ENCODE measurements at regions not wholly inside any gene's neighbourhood (a gene's known extent, or its start where the extent isn't known, plus 50 kb on each side); places are given as distances from the start of the nearest gene placed in this dataset.

DNA sequence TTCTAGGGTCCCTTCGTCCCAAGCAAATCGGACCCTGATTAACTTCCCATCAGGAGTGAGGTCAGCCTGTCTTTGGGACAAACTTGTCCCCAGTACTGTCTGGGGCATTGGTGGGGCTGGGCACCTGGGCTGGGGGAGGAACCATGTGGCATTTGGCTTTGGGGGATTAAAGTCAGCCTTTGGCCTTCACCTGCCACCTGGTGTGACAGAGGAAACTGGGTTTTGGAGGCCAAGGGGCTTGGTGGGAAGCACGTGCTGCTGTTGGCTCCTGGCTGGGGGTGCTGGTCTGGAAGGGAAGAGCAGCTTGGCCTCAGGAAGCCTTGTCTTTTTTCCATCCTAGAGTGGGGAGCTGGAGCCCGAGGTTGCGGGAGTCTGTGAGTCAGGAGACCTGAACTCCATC, 78.4 kb upstream of the NECTIN1 start (continued):
- TF ChIP-seq MZF1 (CRISPR knock-in tag; IDR thresholded peaks at IDR 0.05; ENCODE audit: borderline replicate concordance) (no peak), MAFF (IDR thresholded peaks at IDR 0.05; ENCODE audit: low read depth, low read length) (no peak), ZFAT (CRISPR knock-in tag; conservative IDR thresholded peaks at IDR 0.05) (no peak)
- TF ChIP-seq, protein P1, sequence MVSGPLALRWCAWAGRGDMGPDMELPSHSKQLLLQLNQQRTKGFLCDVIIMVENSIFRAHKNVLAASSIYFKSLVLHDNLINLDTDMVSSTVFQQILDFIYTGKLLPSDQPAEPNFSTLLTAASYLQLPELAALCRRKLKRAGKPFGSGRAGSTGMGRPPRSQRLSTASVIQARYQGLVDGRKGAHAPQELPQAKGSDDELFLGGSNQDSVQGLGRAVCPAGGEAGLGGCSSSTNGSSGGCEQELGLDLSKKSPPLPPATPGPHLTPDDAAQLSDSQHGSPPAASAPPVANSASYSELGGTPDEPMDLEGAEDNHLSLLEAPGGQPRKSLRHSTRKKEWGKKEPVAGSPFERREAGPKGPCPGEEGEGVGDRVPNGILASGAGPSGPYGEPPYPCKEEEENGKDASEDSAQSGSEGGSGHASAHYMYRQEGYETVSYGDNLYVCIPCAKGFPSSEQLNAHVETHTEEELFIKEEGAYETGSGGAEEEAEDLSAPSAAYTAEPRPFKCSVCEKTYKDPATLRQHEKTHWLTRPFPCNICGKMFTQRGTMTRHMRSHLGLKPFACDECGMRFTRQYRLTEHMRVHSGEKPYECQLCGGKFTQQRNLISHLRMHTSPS (CRISPR knock-in tag; IDR thresholded peaks at IDR 0.05; ENCODE audit: low read depth): no peak

DNA sequence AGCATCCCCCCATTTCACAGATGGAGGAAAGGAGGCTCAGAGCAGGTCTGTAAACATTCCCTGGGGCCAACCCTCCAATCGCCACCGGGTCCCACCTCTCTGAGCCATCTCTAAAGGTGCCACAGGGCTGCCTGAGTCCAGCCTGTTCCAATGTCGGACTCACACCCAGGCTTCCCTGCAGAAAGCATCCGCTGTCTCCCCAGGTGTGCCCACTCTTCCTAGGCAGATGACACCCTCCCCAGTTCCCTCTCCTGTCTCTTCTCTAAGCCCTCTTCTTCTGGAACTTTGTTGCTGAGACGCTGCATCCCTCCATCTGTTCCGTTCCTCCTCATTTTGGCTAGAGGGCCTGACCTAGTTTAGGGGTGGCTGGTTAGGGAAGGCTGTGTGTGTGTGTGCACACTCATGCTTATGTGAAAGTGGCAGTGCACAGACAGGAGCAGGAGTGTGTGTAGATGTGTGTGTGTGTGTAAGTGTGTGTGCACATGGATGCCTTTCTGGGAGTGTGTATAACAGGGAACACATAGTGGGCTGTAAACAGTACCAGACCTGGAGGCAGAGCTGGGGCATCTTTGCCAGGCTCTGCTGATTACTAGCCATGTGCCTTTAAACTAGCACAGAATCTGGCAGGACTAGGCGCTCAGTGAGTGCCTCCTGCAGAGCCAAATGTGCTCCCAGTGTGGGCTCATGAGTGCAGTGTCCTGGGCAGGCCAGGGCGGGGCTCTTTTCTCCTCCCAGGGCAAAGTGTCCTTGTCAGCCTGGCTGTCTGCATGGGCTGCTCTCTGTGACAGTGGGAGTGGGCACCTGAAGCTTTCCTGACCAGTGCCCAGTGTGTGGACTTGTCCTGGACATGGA, 77.3 kb upstream of the NECTIN1 start:
- H3K9ac ChIP-seq (ENCODE audit: insufficient read depth, low read depth, low read length): no peak overlapping the region
- no peak overlapping the region for H2AFZ ChIP-seq (ENCODE audit: low read length)
- peaks cover 15 to 51% of the 10 kb centered on the region in 2 experiments; a peak in 4 of 5 replicates for H3K27me3 ChIP-seq (ENCODE audit: control insufficient read depth in 1 of 2, insufficient read depth in 2 of 2, low read length in 2 of 2)
- FAIRE-seq (no peak), ATAC-seq (peak; percentile 33; the same call in 2 of the 3 replicates), DNase-seq (ENCODE audit: low spot score) (no peak)
- H3K4me2 ChIP-seq (ENCODE audit: low read depth, low read length): no peak overlapping the region
- no peak overlapping the region for H3K4me3 ChIP-seq (replicated peaks in 1 of 3; ENCODE audit: insufficient read depth in 1 of 3, low read depth in 2 of 3, low read length in 3 of 3)
- TF ChIP-seq, protein P2, sequence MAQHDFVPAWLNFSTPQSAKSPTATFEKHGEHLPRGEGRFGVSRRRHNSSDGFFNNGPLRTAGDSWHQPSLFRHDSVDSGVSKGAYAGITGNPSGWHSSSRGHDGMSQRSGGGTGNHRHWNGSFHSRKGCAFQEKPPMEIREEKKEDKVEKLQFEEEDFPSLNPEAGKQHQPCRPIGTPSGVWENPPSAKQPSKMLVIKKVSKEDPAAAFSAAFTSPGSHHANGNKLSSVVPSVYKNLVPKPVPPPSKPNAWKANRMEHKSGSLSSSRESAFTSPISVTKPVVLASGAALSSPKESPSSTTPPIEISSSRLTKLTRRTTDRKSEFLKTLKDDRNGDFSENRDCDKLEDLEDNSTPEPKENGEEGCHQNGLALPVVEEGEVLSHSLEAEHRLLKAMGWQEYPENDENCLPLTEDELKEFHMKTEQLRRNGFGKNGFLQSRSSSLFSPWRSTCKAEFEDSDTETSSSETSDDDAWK (CRISPR knock-in tag; IDR thresholded peaks at IDR 0.05): no peak
- TF ChIP-seq ZBTB8A (CRISPR knock-in tag; IDR thresholded peaks at IDR 0.05; ENCODE audit: borderline replicate concordance, low read depth) (no peak), ZNF343 (CRISPR knock-in tag; IDR thresholded peaks at IDR 0.05) (no peak)
- 21% methylated on average over 7 of the region's 8 CpGs for WGBS (ENCODE audit: low lambda C conversion rate)
- no peaks in the 10 kb centered on the region for H3K9me3 ChIP-seq (ENCODE audit: low read length)
- ChIA-PET CTCF (ENCODE audit: low intra/inter-chr PET ratio, low total read pairs) (no interaction called here), POLR2A (no interaction called here)
- no peak overlapping the region for H3K27ac ChIP-seq (ENCODE audit: extremely low read length, insufficient read depth, low read length)
- intact Hi-C loops (cut with micrococcal nuclease; ENCODE audit: unreplicated experiment) (no loop called here), in situ Hi-C loops (cut with HindIII; ENCODE audit: extremely low pct_ligation_motif_present, low pct_unique_long_range_greater_than_20kb) (no loop called here)
- no peaks in the 10 kb centered on the region for H3K4me1 ChIP-seq (ENCODE audit: insufficient read depth, low read length)
- no TSS peak for BruUV-seq (replicated peaks)
- H3K79me2 ChIP-seq (ENCODE audit: insufficient read depth, low read length): no peaks in the 10 kb centered on the region
- no peaks in the 10 kb centered on the region for H4K20me1 ChIP-seq (ENCODE audit: insufficient read depth, low read length)
- H3K36me3 ChIP-seq (replicated peaks in 1 of 2; ENCODE audit: control insufficient read depth in 1 of 2, insufficient read depth in 2 of 2, low read length in 2 of 2): no peaks in the 10 kb centered on the region

Data from HepG2 (cell line).